ENCODE measurements at regions not wholly inside any gene's neighbourhood (a gene's known extent, or its start where the extent isn't known, plus 50 kb on each side); places are given as distances from the start of the nearest gene placed in this dataset.

GRCh38 chr3:127034195-127034989 is 51.5 kb downstream of the PLXNA1 start:
- TF ChIP-seq CTCF (IDR thresholded peaks at IDR 0.05; ENCODE audit: insufficient read depth, low read length) (no peak), REST (IDR thresholded peaks at IDR 0.05; ENCODE audit: insufficient replicate concordance, low read depth) (no peak), POLR2AphosphoS5 (IDR thresholded peaks at IDR 0.05; ENCODE audit: low read depth) (no peak), SPI1 (IDR thresholded peaks at IDR 0.05; ENCODE audit: borderline replicate concordance, low read depth) (no peak), GABPA (IDR thresholded peaks at IDR 0.05; ENCODE audit: low read depth) (no peak)
